OCI-LY7 (cell line): ENCODE measurements at regions not wholly inside any gene's neighbourhood (a gene's known extent, or its start where the extent isn't known, plus 50 kb on each side); places are given as distances from the start of the nearest gene placed in this dataset.
"Not testable (repeated sequence)": the region's sequence is repeated elsewhere in the genome, so short reads cannot be mapped to it uniquely, and the experiment has no call there.

ENCODE experiments used
- EZH2phosphoT487 ChIP-seq: fragments of 200-600 bp; sonication (generic); IDR thresholded peaks from 2 replicates; pipeline ENCODE4 v1.6.1; 2018; ENCODE audit warnings: low read depth, borderline replicate concordance, mild to moderate bottlenecking, mixed run types, antibody characterized with exemption, low read length, moderate library complexity, mixed read lengths
- TF ChIP-seq, protein P1 (sequence below): fragments of 200-600 bp; sonication (generic); conservative IDR thresholded peaks from 2 replicates; pipeline ENCODE4 v1.5.1; 2014; ENCODE audit warnings: mild to moderate bottlenecking, antibody characterized with exemption, low read length, moderate library complexity, mixed read lengths

- TF ChIP-seq, protein P1, sequence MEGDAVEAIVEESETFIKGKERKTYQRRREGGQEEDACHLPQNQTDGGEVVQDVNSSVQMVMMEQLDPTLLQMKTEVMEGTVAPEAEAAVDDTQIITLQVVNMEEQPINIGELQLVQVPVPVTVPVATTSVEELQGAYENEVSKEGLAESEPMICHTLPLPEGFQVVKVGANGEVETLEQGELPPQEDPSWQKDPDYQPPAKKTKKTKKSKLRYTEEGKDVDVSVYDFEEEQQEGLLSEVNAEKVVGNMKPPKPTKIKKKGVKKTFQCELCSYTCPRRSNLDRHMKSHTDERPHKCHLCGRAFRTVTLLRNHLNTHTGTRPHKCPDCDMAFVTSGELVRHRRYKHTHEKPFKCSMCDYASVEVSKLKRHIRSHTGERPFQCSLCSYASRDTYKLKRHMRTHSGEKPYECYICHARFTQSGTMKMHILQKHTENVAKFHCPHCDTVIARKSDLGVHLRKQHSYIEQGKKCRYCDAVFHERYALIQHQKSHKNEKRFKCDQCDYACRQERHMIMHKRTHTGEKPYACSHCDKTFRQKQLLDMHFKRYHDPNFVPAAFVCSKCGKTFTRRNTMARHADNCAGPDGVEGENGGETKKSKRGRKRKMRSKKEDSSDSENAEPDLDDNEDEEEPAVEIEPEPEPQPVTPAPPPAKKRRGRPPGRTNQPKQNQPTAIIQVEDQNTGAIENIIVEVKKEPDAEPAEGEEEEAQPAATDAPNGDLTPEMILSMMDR: not testable (repeated sequence)
- not testable (repeated sequence) for TF ChIP-seq EZH2phosphoT487
These were observed 201.2 kb downstream of the TBC1D2B start for GRCh38 chr15:77876107-77876820.
